GM12801 (cell line): ENCODE measurements at regions not wholly inside any gene's neighbourhood (a gene's known extent, or its start where the extent isn't known, plus 50 kb on each side); places are given as distances from the start of the nearest gene placed in this dataset.

Source experiments
- TF ChIP-seq, protein P1 (sequence below): IDR thresholded peaks from one replicate; pipeline ENCODE4 v1.5.1; 2011; ENCODE audit warnings: control low read depth; ENCODE audit not compliant: insufficient read length; ENCODE audit errors: extremely low read depth

DNA sequence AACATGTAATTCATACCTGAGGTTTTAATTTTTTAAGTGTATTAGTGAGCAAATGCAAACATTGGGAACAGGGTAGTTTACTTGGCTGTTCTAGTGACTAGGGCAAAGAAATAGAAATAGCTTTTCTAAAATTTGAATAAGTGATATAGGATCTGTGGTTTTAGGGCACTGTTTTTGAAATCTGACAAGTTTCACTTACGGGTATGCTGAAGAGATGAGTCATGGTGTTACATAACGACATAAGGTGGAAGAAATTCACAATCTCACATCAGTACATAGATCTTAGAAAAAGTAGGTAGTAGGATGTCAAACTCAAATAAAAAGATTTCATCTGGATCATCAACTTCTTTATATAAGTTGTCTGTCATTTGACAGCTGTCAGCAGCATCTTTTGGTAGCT lies 772.3 kb downstream of the MAT2B start:
- TF ChIP-seq, protein P1, sequence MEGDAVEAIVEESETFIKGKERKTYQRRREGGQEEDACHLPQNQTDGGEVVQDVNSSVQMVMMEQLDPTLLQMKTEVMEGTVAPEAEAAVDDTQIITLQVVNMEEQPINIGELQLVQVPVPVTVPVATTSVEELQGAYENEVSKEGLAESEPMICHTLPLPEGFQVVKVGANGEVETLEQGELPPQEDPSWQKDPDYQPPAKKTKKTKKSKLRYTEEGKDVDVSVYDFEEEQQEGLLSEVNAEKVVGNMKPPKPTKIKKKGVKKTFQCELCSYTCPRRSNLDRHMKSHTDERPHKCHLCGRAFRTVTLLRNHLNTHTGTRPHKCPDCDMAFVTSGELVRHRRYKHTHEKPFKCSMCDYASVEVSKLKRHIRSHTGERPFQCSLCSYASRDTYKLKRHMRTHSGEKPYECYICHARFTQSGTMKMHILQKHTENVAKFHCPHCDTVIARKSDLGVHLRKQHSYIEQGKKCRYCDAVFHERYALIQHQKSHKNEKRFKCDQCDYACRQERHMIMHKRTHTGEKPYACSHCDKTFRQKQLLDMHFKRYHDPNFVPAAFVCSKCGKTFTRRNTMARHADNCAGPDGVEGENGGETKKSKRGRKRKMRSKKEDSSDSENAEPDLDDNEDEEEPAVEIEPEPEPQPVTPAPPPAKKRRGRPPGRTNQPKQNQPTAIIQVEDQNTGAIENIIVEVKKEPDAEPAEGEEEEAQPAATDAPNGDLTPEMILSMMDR, result no peak

GRCh38 chr5:164289526-164289925 lies 784.1 kb downstream of the MAT2B start:
- TF ChIP-seq, protein P1, result no peak

DNA sequence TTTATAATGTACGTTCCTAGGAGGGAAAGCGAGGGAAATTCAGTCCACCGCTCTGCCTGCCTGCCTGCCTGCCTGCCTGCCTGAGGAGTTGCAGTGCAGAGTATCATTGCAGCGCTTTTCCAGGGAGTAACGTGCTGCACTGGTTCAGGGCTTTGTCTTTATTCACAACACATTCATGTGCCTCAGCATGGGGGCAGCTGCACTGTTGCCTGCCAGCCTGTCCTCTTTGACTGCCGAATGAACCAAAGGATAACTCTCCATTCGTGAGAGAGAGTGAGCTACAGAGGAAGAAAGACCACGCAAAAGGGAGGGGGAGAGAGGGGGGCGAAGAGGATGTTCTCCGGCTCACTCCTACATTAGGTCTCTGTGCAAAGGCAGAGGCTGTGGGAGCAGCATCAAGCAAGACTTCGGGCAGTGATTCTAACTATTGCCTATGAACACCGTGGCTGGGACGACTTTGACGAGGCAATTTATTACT lies 791.2 kb downstream of the MAT2B start:
- TF ChIP-seq, protein P1, result no peak

DNA sequence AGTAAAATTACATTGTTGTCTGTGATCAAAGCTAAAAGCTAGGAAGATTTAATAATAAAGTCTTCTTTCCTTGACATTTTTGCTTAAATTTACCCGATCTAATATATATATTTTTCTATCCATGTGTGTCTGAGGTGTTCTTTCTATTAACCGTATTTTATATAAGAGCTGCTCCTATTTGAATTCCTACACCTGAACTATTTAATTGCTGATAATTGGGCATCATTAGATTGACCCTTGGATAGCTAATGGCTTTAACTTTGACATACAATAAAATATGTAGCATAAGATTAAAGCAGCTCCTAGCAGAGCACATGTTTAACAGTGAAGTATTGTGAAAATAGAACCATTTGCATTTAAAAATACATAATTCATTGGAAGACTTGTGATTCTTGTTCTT lies 792.7 kb downstream of the MAT2B start:
- TF ChIP-seq, protein P1, result no peak

DNA sequence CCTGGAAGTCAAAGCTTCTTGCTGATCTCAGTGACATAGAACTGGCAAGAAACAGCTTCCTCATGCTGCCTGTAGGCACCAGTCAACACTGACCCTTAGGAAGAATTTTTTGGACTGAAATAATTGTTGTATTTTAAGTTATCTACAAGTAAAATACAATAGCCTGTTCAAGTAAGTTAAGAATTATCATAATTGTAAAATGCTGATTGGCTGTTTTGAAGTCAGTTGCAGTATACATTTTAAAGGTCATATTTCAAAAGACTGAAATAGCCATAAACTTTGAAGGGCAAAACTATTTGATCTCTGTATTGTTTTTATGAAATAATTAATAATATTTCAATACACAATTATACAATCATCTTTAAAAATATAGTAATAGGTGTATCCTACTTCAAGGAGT lies 794.9 kb downstream of the MAT2B start:
- TF ChIP-seq, protein P1, result no peak

GRCh38 chr5:164301136-164301535 lies 795.7 kb downstream of the MAT2B start:
- TF ChIP-seq, protein P1, result no peak

DNA sequence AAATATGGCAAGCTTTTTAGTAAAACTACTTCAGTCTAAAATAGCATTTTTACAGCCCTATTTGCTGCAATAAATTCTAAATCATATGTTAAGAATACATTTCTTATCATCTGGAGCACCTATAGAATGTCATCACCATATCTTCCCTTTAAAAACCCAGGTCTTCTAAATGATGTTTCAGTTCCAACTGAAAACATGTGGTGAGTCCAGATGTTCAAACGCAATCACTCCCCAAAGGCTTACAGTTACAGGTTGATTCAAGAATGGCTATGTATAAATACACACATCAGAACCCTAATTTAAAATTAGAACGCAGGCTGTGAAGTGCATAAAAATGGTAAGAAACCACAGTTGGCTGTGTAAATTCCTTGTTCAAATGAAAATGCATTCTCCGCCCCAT lies 796.3 kb downstream of the MAT2B start:
- TF ChIP-seq, protein P1, result no peak
